Stomach smooth muscle (tissue), 2 donors: ENCODE measurements at regions not wholly inside any gene's neighbourhood (a gene's known extent, or its start where the extent isn't known, plus 50 kb on each side); places are given as distances from the start of the nearest gene placed in this dataset.

Experiments used
- H3K27ac ChIP-seq: one replicate; pipeline ENCODE4 v1.7.0; 2013; ENCODE audit warnings: mild to moderate bottlenecking, low read length, inconsistent platforms
- H3K27me3 ChIP-seq, 2 donors: one replicate each; pipeline ENCODE4 v1.7.0; 2013; ENCODE audit warnings: low read length in 2 of 2; ENCODE audit not compliant: insufficient read depth in 2 of 2, control insufficient read depth in 1 of 2
- H3K36me3 ChIP-seq, 2 donors: one replicate each; pipeline ENCODE4 v1.7.0; 2013; ENCODE audit warnings: low read length in 2 of 2; ENCODE audit not compliant: control insufficient read depth in 2 of 2, insufficient read depth in 2 of 2
- H3K4me1 ChIP-seq: one replicate; pipeline ENCODE4 v1.7.0; 2013; ENCODE audit warnings: low read length; ENCODE audit not compliant: control insufficient read depth, insufficient read depth
- H3K4me3 ChIP-seq, 2 donors: one replicate each; pipeline ENCODE4 v1.7.0; 2013; ENCODE audit warnings: low read length in 2 of 2
- H3K9ac ChIP-seq, 2 donors: one replicate each; pipeline ENCODE4 v1.7.0; 2013; ENCODE audit warnings: low read length in 2 of 2, mild to moderate bottlenecking in 1 of 2
- H3K9me3 ChIP-seq, 2 donors: one replicate each; pipeline ENCODE4 v1.7.0; 2013; ENCODE audit warnings: low read length in 2 of 2; ENCODE audit not compliant: control insufficient read depth in 2 of 2
- donor health status: healthy.
- donor health status: Pancreatic carcinoma.

DNA sequence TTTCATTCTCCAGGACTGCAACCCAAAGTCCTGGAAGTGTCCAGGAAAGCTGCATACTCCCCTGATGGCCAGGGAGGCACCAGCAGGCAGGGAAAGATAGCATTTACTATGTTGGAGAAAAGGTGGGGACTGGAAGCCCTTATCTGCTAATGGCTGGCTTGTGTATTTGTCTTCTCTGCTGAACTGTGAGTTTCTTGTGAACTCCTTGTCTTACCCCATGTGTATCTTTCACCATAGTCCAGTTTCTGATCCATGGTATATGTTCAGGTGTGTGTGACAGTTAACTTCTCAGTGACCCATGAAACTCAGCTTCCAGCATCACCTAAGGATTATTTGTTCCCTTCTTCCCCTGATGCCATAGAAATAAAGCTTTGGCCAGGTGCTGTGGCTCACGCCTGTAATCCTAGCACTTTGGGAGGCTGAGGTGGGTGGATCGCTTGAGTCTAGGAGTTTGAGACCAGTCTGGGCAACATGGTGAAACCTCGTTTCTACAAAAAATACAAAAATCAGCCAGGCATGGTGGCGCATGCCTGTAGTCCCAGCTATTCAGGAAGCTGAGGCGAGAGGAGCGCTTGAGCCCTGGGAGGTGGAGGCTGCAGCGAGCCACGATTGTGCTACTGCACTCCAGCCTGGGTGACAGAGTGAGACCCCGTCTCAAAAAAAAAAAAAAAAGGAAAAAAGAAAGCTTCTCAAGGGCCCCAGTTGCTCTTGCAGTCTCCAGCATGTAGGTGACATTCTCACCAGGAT is 112.8 kb upstream of the MAP4K3 start:
- H3K4me1 ChIP-seq: no peaks in the 10 kb centered on the region
- H3K27ac ChIP-seq: no peak overlapping the region
- H3K36me3 ChIP-seq: no peaks in the 10 kb centered on the region
- H3K27me3 ChIP-seq: no peaks in the 10 kb centered on the region
- no peak overlapping the region for H3K4me3 ChIP-seq
- H3K9me3 ChIP-seq: no peaks in the 10 kb centered on the region
- H3K9ac ChIP-seq: no peak overlapping the region

DNA sequence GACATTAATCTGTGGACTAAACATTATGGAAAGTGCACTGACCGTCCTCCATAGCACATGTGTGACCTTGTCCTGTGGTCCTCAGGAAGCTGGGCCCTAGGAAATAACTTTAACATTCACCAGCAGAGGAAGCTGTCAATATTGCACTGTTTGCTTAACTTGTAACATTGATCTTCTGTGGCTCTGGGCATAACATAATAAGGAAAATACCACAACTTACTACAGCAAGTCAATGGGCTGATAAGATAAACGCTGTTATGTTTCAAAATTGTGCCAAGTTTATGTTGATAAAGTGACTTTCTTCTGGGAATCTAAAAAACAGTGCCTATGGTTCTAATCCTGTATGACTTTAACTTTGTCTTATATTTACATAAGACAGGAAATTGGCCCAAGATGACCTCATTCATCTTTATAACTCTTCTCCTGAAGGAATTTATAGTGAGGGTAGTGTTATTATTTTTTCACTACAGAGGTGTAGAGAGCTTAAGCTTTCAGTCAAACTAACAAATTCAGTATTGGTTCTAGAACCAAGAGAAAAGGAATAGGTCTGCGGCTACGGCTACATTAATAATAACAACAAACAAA is 113.7 kb upstream of the MAP4K3 start:
- Histone ChIP-seq H3K4me1 (no peaks in the 10 kb centered on the region), H3K9me3 (no peaks in the 10 kb centered on the region), H3K27ac (no peak overlapping the region), H3K27me3 (no peaks in the 10 kb centered on the region), H3K9ac (no peak overlapping the region), H3K36me3 (no peaks in the 10 kb centered on the region), H3K4me3 (no peak overlapping the region)

DNA sequence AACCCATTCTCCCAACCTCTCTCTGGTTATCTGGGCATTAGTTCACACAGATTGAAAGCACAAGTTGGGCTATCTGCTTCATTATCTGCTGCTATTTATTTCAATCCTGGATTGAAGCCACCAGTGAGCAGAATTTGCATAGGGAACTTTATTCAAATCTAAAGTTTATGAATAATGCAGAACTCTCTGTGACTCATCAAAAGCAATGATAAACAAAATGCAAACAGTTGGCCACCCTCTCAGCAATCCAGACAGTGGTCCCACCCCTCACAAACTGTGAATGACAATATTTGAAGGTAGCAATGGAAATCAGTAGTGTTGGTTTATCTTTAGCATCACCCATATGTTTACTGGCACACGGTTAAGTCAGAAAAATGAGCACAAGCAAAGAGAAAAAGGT is 106.8 kb upstream of the TMEM178A start:
- Histone ChIP-seq H3K9ac (no peak overlapping the region), H3K36me3 (no peaks in the 10 kb centered on the region), H3K27me3 (no peaks in the 10 kb centered on the region), H3K27ac (no peak overlapping the region), H3K9me3 (peaks cover under 1 to 11% of the 10 kb centered on the region in 2 donors), H3K4me3 (no peak overlapping the region), H3K4me1 (no peaks in the 10 kb centered on the region)

DNA sequence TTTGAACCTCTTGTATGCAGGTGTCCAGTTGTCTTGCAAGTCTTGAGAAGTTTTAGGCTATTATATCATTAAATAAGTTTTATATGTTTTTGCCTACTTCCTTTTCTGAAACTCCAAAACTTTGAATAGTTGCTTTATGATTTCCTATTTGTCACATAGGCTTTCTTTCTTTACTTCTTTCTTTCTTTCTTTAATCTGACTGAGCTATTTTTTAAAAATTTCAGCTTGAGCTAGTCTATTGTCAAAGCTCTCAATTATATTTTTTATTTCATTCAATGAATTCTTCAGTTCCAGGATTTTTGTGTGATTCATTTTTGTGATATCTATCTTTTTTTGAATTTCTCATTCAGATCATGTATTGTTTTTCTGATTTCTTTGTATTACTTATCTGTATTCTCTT is 102.1 kb upstream of the TMEM178A start:
- H3K9ac ChIP-seq: no peak overlapping the region
- no peak overlapping the region for H3K27ac ChIP-seq
- H3K36me3 ChIP-seq: no peaks in the 10 kb centered on the region
- no peak overlapping the region for H3K4me3 ChIP-seq
- H3K27me3 ChIP-seq: no peaks in the 10 kb centered on the region
- peaks cover 11% of the 10 kb centered on the region for H3K4me1 ChIP-seq
- H3K9me3 ChIP-seq: peaks cover 3 to 16% of the 10 kb centered on the region in 2 donors

DNA sequence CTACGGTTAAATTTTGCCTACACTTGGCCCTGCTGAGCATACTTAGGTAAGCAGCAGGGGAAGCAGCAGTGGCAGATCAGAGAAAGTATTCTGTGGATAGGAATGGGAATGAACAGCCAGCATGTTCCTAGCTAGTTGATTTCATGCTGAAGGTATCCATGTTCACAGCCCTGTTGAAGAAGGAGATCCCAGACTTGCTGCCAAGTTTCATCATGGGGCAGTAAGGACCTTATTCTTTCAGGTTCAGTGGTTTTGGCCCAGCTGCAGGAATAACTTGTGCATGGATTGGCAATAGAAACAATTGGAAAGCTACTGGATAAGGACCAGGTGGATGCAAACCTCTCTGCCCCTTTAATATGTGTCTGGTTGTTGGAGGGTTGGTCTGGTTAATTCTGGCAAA is 98.2 kb upstream of the TMEM178A start:
- H3K4me3 ChIP-seq: no peak overlapping the region
- H3K27me3 ChIP-seq: no peaks in the 10 kb centered on the region
- peak overlapping the region; percentile 50 for H3K27ac ChIP-seq
- no peaks in the 10 kb centered on the region for H3K36me3 ChIP-seq
- peaks cover 3 to 13% of the 10 kb centered on the region in 2 donors for H3K9me3 ChIP-seq
- H3K4me1 ChIP-seq: peaks cover 22% of the 10 kb centered on the region
- no peak overlapping the region for H3K9ac ChIP-seq

DNA sequence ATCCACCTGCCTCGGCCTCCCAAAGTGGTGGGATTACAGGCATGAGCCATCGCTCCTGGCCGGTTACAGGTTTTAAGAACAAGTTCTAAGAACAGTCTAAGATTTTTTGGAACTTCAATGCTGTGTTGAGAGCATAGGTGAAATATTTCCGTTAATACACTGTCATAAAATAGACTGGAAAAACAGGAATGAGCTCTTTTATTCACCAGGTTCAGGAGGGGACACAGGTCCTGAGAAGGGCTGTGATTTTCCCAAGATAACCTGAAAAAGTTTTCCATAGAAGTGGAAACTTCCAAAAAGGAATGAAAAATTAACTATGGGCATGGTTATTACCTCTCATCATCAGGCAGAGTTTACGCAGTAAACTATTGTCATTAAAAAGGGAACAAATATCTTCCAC is 97.6 kb upstream of the TMEM178A start:
- Histone ChIP-seq H3K36me3 (no peaks in the 10 kb centered on the region), H3K9ac (no peak overlapping the region), H3K4me1 (peaks cover 22% of the 10 kb centered on the region), H3K27ac (peak overlapping the region; percentile 32), H3K27me3 (no peaks in the 10 kb centered on the region), H3K9me3 (peaks cover 3 to 10% of the 10 kb centered on the region in 2 donors), H3K4me3 (no peak overlapping the region)

DNA sequence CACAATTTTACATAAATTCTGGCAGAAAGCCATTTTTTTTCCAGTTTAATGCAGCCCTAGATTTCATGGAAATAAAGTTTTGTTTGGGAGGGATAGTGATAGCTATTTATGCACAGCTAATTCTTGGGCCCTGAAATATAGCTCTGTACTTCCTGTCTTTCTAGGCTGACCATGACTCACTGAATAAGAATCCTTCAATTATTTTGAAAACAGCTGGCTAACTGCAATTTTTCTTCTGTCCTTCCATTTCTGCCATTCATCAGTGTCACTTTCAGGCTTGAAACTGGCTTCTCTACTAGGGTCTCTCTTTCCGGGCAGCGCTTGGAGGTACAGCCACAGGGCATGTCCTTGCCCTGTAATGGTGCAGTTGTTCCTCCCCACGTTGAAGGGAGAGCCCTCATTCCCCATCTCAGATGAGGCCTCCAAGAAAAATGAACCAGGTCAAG is 97.1 kb upstream of the TMEM178A start:
- H3K4me3 ChIP-seq: no peak overlapping the region
- H3K27me3 ChIP-seq: no peaks in the 10 kb centered on the region
- H3K9ac ChIP-seq: no peak overlapping the region
- H3K27ac ChIP-seq: peak overlapping the region; percentile 32
- peaks cover 3 to 6% of the 10 kb centered on the region in 2 donors for H3K9me3 ChIP-seq
- H3K4me1 ChIP-seq: peaks cover 22% of the 10 kb centered on the region
- no peaks in the 10 kb centered on the region for H3K36me3 ChIP-seq

DNA sequence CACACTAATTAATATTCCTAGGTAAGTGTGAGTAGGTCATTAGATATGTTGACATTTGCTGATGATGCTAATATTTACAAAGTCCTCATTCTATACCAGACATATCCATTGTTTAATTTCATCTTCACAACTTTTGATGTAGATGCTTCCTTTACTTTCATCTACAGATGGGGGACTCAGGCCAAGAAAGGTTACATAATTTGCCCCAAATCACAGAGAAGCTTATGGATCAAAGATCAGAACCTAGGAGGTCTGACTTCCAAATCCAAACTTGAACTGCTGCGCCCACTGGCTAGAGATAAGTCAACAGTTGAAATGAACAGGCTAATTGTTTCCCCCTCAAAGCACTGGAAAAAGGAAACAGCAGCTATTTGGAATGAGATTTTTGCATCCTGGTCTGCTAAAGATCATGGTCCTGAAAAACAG is 95.6 kb upstream of the TMEM178A start:
- Histone ChIP-seq H3K9ac (no peak overlapping the region), H3K9me3 (no peaks in the 10 kb centered on the region), H3K27ac (no peak overlapping the region), H3K27me3 (no peaks in the 10 kb centered on the region), H3K36me3 (no peaks in the 10 kb centered on the region), H3K4me1 (peaks cover 22% of the 10 kb centered on the region), H3K4me3 (no peak overlapping the region)

DNA sequence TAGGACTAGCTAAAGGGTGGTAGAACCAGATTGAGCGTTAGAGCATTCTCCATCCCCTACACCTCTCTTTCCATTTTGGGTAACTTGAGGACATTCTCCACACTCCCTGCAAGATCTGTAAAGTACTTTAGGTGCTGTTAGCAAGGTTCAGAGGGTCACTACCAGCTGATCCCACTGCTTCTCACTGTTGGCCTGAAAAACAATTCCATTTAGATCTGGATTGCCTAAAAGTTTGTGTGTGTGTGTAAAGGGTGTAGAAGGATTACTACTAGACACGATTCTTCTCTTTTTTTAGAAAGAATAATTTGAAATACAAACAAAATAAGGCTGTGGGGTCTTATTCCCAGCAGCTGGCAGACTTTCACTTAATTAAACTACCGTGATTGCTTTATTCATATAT is 95.1 kb upstream of the TMEM178A start:
- Histone ChIP-seq H3K4me3 (no peak overlapping the region), H3K9ac (no peak overlapping the region), H3K36me3 (no peaks in the 10 kb centered on the region), H3K27ac (no peak overlapping the region), H3K4me1 (peaks cover 22% of the 10 kb centered on the region), H3K27me3 (no peaks in the 10 kb centered on the region), H3K9me3 (no peaks in the 10 kb centered on the region)

DNA sequence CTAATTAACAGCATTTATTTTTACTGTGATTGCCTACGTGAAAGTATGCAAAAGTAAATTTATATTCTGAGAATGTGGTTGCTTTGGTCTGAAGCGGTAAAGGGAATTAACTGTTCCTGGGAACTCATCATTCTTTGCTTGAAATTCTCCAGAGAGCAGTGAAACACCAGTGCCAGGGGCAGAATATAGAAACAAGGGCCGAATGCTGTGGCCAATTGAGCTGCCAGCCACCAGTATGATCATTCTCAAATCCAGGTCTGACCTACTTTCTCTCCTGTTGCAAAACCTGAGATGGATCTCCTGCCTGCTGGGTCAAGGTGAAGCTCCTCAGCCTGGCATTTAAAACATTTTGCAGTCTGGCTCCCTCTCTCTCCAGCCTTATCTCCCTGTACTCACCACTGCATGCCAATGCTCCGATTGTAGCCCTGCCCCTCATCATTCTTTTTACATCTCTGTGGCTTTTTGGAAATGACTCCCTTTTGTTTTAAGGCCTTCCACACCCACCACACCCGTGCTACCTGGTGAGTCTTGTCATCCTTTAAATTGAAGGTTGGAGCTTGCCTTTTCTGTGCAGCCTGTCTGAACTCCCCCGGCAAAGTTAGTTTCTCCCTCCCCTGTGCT is 94.5 kb upstream of the TMEM178A start:
- H3K27me3 ChIP-seq: no peaks in the 10 kb centered on the region
- no peaks in the 10 kb centered on the region for H3K36me3 ChIP-seq
- H3K4me3 ChIP-seq: peak overlapping the region in 1 of 2 donors; percentile 44
- peak overlapping the region; percentile 31 for H3K27ac ChIP-seq
- peak overlapping the region in 1 of 2 donors; percentile 13 for H3K9ac ChIP-seq
- no peaks in the 10 kb centered on the region for H3K9me3 ChIP-seq
- H3K4me1 ChIP-seq: peaks cover 22% of the 10 kb centered on the region

DNA sequence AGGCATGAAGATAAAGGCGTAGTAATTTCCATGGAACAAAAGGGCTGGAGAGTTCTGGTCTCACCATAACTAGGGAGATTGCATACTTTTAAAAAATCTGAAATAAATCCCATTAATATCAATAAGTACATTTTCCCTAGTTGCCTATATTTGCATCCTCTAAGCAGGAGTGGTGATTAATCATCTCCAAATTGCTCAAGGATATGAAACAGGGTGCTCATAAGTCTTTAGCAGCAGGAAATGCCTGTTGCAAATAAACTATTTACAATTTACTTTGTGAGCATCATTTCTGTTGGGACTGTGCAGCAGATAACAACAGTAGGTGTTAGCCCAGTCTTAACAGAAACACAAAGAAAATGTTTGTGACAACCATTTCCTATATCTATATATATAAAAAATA is 92.4 kb upstream of the TMEM178A start:
- H3K4me1 ChIP-seq: peaks cover 13% of the 10 kb centered on the region
- no peaks in the 10 kb centered on the region for H3K9me3 ChIP-seq
- H3K27me3 ChIP-seq: no peaks in the 10 kb centered on the region
- no peaks in the 10 kb centered on the region for H3K36me3 ChIP-seq
- H3K4me3 ChIP-seq: no peak overlapping the region
- no peak overlapping the region for H3K9ac ChIP-seq
- no peak overlapping the region for H3K27ac ChIP-seq
